SU-DHL-6 (cell line): ENCODE measurements at regions not wholly inside any gene's neighbourhood (a gene's known extent, or its start where the extent isn't known, plus 50 kb on each side); places are given as distances from the start of the nearest gene placed in this dataset.

ENCODE experiments used
- CTCF ChIP-seq: fragments of 200-600 bp; sonication (generic); IDR thresholded peaks from one replicate; pipeline ENCODE4 v1.5.1; 2017; ENCODE audit warnings: antibody characterized with exemption, mild to moderate bottlenecking, low read length, moderate library complexity; ENCODE audit not compliant: insufficient read depth, poor library complexity, severe bottlenecking
- EZH2phosphoT487 ChIP-seq: fragments of 200-600 bp; sonication (generic), shearing (Covaris generic); conservative IDR thresholded peaks from 2 replicates; pipeline ENCODE4 v1.6.1; 2018; ENCODE audit warnings: mild to moderate bottlenecking, antibody characterized with exemption, low read length, moderate library complexity, mixed read lengths

- TF ChIP-seq CTCF = no peak
- TF ChIP-seq EZH2phosphoT487 = no peak
Measured at GRCh38 chr2:111675419-111676194, 208.4 kb downstream of the ANAPC1 start.
